Stimulated activated naive CD8-positive, alpha-beta T cell treated with anti-CD3 and anti-CD28 coated beads, Interleukin-15, amount 100 ng/mL, for 72 hours (primary cell): ENCODE measurements at regions not wholly inside any gene's neighbourhood (a gene's known extent, or its start where the extent isn't known, plus 50 kb on each side); places are given as distances from the start of the nearest gene placed in this dataset.

Experiments
- ATAC-seq: fragments of 150-1000 bp; cut with Tn5 transposase; 2 replicates; pipeline ENCODE4 v1.10.0; 2021; ENCODE audit warnings: mild to moderate bottlenecking, moderate library complexity
- DNase-seq, 2 donors: peaks; one replicate each; pipeline ENCODE4 v3.0.0; 2021 to 2022
- H3K27ac Mint-ChIP-seq, 2 donors: one replicate each; pipeline ENCODE4 v1.8.0; 2022; ENCODE audit warnings: mild to moderate bottlenecking in 2 of 2, mixed read lengths in 2 of 2, moderate library complexity in 2 of 2
- H3K27me3 Mint-ChIP-seq: one replicate; pipeline ENCODE4 v1.8.0; 2022; ENCODE audit warnings: mixed read lengths
- H3K4me1 Mint-ChIP-seq: one replicate; pipeline ENCODE4 v1.8.0; 2022; ENCODE audit warnings: mild to moderate bottlenecking, mixed read lengths
- H3K4me3 Mint-ChIP-seq, 2 donors: one replicate each; pipeline ENCODE4 v1.8.0; 2022; ENCODE audit warnings: mild to moderate bottlenecking in 2 of 2, mixed read lengths in 2 of 2, moderate library complexity in 1 of 2
- H3K9me3 Mint-ChIP-seq, 2 donors: one replicate each; pipeline ENCODE4 v1.8.0; 2022; ENCODE audit warnings: mixed read lengths in 2 of 2

- H3K9me3 Mint-ChIP-seq: no peaks in the 10 kb centered on the region
- no peak overlapping the region for H3K27ac Mint-ChIP-seq
- no peak for ATAC-seq
- DNase-seq: no peak
- no peak overlapping the region for H3K4me3 Mint-ChIP-seq
- H3K27me3 Mint-ChIP-seq: peaks cover 67% of the 10 kb centered on the region
- H3K4me1 Mint-ChIP-seq: no peaks in the 10 kb centered on the region
Observed at GRCh38 chr6:168154263-168154917, 75.4 kb upstream of the FRMD1 start.

GRCh38 chr6:168153553-168153952, 74.5 kb upstream of the FRMD1 start:
- H3K9me3 Mint-ChIP-seq: no peaks in the 10 kb centered on the region
- DNase-seq (no peak), ATAC-seq (no peak)
- no peak overlapping the region for H3K27ac Mint-ChIP-seq
- H3K27me3 Mint-ChIP-seq: peaks cover 62% of the 10 kb centered on the region
- H3K4me3 Mint-ChIP-seq: no peak overlapping the region
- no peaks in the 10 kb centered on the region for H3K4me1 Mint-ChIP-seq

- Mint-ChIP-seq H3K9me3 (no peaks in the 10 kb centered on the region), H3K4me3 (no peak overlapping the region), H3K27ac (no peak overlapping the region), H3K4me1 (no peaks in the 10 kb centered on the region), H3K27me3 (peaks cover 61% of the 10 kb centered on the region)
- ATAC-seq (no peak), DNase-seq (no peak)
Observed at GRCh38 chr6:168152980-168153379, 74.0 kb upstream of the FRMD1 start.

- Mint-ChIP-seq H3K27ac (no peak overlapping the region), H3K4me1 (no peaks in the 10 kb centered on the region), H3K9me3 (no peaks in the 10 kb centered on the region), H3K27me3 (peaks cover 55% of the 10 kb centered on the region), H3K4me3 (no peak overlapping the region)
- DNase-seq (no peak), ATAC-seq (no peak)
Observed at GRCh38 chr6:168152306-168152963, 73.4 kb upstream of the FRMD1 start.

GRCh38 chr6:168150551-168151320, 71.7 kb upstream of the FRMD1 start:
- H3K4me1 Mint-ChIP-seq: no peaks in the 10 kb centered on the region
- ATAC-seq: no peak
- H3K27ac Mint-ChIP-seq: no peak overlapping the region
- DNase-seq: no peak
- H3K27me3 Mint-ChIP-seq: peaks cover 45% of the 10 kb centered on the region
- H3K9me3 Mint-ChIP-seq: no peaks in the 10 kb centered on the region
- H3K4me3 Mint-ChIP-seq: no peak overlapping the region

- H3K4me1 Mint-ChIP-seq: no peaks in the 10 kb centered on the region
- DNase-seq (no peak), ATAC-seq (no peak)
- peaks cover 0 to 6% of the 10 kb centered on the region in 2 donors for H3K9me3 Mint-ChIP-seq
- peaks cover 48% of the 10 kb centered on the region for H3K27me3 Mint-ChIP-seq
- no peak overlapping the region for H3K4me3 Mint-ChIP-seq
- H3K27ac Mint-ChIP-seq: no peak overlapping the region
Observed at GRCh38 chr6:168149015-168149414, 70.0 kb upstream of the FRMD1 start.

- no peaks in the 10 kb centered on the region for H3K4me1 Mint-ChIP-seq
- no peak overlapping the region for H3K27ac Mint-ChIP-seq
- no peak for DNase-seq
- peaks cover 0 to 6% of the 10 kb centered on the region in 2 donors for H3K9me3 Mint-ChIP-seq
- H3K4me3 Mint-ChIP-seq: no peak overlapping the region
- H3K27me3 Mint-ChIP-seq: peaks cover 51% of the 10 kb centered on the region
- ATAC-seq: no peak
Observed at GRCh38 chr6:168148231-168148849, 69.3 kb upstream of the FRMD1 start.

GRCh38 chr6:168147205-168147738, 68.3 kb upstream of the FRMD1 start:
- ATAC-seq (no peak), DNase-seq (no peak)
- Mint-ChIP-seq H3K4me1 (no peaks in the 10 kb centered on the region), H3K27me3 (peaks cover 62% of the 10 kb centered on the region), H3K4me3 (no peak overlapping the region), H3K27ac (no peak overlapping the region), H3K9me3 (peaks cover 0 to 6% of the 10 kb centered on the region in 2 donors)

- Mint-ChIP-seq H3K9me3 (peaks cover 0 to 6% of the 10 kb centered on the region in 2 donors), H3K4me3 (no peak overlapping the region), H3K27me3 (peaks cover 71% of the 10 kb centered on the region), H3K4me1 (no peaks in the 10 kb centered on the region), H3K27ac (no peak overlapping the region)
- ATAC-seq (no peak), DNase-seq (no peak)
Observed at GRCh38 chr6:168145747-168146596, 67.0 kb upstream of the FRMD1 start.

- Mint-ChIP-seq H3K4me3 (no peak overlapping the region), H3K27me3 (peaks cover 50% of the 10 kb centered on the region), H3K4me1 (no peaks in the 10 kb centered on the region), H3K27ac (no peak overlapping the region), H3K9me3 (peaks cover 0 to 7% of the 10 kb centered on the region in 2 donors)
- ATAC-seq (no peak), DNase-seq (no peak)
Observed at GRCh38 chr6:168139121-168139520, 60.1 kb upstream of the FRMD1 start.

- H3K27ac Mint-ChIP-seq: no peak overlapping the region
- H3K4me1 Mint-ChIP-seq: no peaks in the 10 kb centered on the region
- no peak for DNase-seq
- H3K4me3 Mint-ChIP-seq: no peak overlapping the region
- H3K9me3 Mint-ChIP-seq: peaks cover 0 to 7% of the 10 kb centered on the region in 2 donors
- ATAC-seq: no peak
- H3K27me3 Mint-ChIP-seq: peaks cover 50% of the 10 kb centered on the region
Observed at GRCh38 chr6:168138436-168138835, 59.4 kb upstream of the FRMD1 start.

- no peak for ATAC-seq
- no peak for DNase-seq
- no peaks in the 10 kb centered on the region for H3K4me1 Mint-ChIP-seq
- peaks cover 50% of the 10 kb centered on the region for H3K27me3 Mint-ChIP-seq
- no peak overlapping the region for H3K4me3 Mint-ChIP-seq
- no peak overlapping the region for H3K27ac Mint-ChIP-seq
- peaks cover 0 to 7% of the 10 kb centered on the region in 2 donors for H3K9me3 Mint-ChIP-seq
Observed at GRCh38 chr6:168137024-168137423, 58.0 kb upstream of the FRMD1 start.

- H3K27me3 Mint-ChIP-seq: peaks cover 50% of the 10 kb centered on the region
- H3K9me3 Mint-ChIP-seq: peaks cover 0 to 7% of the 10 kb centered on the region in 2 donors
- H3K27ac Mint-ChIP-seq: no peak overlapping the region
- no peak overlapping the region for H3K4me3 Mint-ChIP-seq
- ATAC-seq: no peak
- H3K4me1 Mint-ChIP-seq: peaks cover 2% of the 10 kb centered on the region
- no peak for DNase-seq
Observed at GRCh38 chr6:168136622-168137021, 57.6 kb upstream of the FRMD1 start.

- Mint-ChIP-seq H3K4me3 (no peak overlapping the region), H3K4me1 (peaks cover 7% of the 10 kb centered on the region), H3K27me3 (peaks cover 51% of the 10 kb centered on the region), H3K9me3 (peaks cover 0 to 7% of the 10 kb centered on the region in 2 donors), H3K27ac (no peak overlapping the region)
- DNase-seq (no peak), ATAC-seq (no peak)
Observed at GRCh38 chr6:168136001-168136400, 57.0 kb upstream of the FRMD1 start.
